Karpas-422 (cell line): ENCODE measurements at regions not wholly inside any gene's neighbourhood (a gene's known extent, or its start where the extent isn't known, plus 50 kb on each side); places are given as distances from the start of the nearest gene placed in this dataset.

Experiments
- DNase-seq: peaks from one replicate; pipeline ENCODE4 v3.0.0-alpha.2; 2015
- H2AFZ ChIP-seq: fragments of 200-600 bp; sonication (generic); 2 replicates; pipeline ENCODE4 v1.6.1; 2014; ENCODE audit warnings: antibody characterized with exemption, low read length, mixed read lengths
- H3K27ac ChIP-seq: fragments of 200-600 bp; sonication (generic); 2 replicates; pipeline ENCODE4 v1.5.1; 2014; ENCODE audit warnings: mild to moderate bottlenecking, low read length, moderate library complexity
- H3K27me3 ChIP-seq: fragments of 200-600 bp; sonication (generic); 2 replicates; pipeline ENCODE4 v1.6.1; 2014; ENCODE audit warnings: low read length, mixed read lengths
- H3K36me3 ChIP-seq: fragments of 200-600 bp; sonication (generic); 2 replicates; pipeline ENCODE4 v1.6.1; 2014; ENCODE audit warnings: low read length, mixed read lengths; ENCODE audit not compliant: insufficient read depth
- H3K4me1 ChIP-seq: fragments of 200-600 bp; sonication (generic); 2 replicates; pipeline ENCODE4 v1.6.1; 2014; ENCODE audit warnings: mild to moderate bottlenecking, low read length, mixed read lengths
- H3K4me2 ChIP-seq: fragments of 200-600 bp; sonication (generic); 2 replicates; pipeline ENCODE4 v1.6.1; 2014; ENCODE audit warnings: low read length, low read depth, mild to moderate bottlenecking; ENCODE audit not compliant: poor library complexity, severe bottlenecking
- H3K4me3 ChIP-seq: fragments of 200-600 bp; sonication (generic); 2 replicates; pipeline ENCODE4 v1.5.1; 2014; ENCODE audit warnings: mild to moderate bottlenecking, antibody characterized with exemption, low read length, mixed read lengths
- H3K79me2 ChIP-seq: fragments of 200-600 bp; sonication (generic); 2 replicates; pipeline ENCODE4 v1.6.1; 2014; ENCODE audit warnings: mild to moderate bottlenecking, low read length, mixed read lengths
- H3K9ac ChIP-seq: fragments of 200-600 bp; sonication (generic); 2 replicates; pipeline ENCODE4 v1.6.0; 2014; ENCODE audit warnings: low read length
- H3K9me2 ChIP-seq: fragments of 200-600 bp; sonication (generic), shearing (Covaris generic); replicated peaks from 2 replicates; pipeline ENCODE4 v1.6.0; 2014; ENCODE audit warnings: mild to moderate bottlenecking, low read length, moderate library complexity; ENCODE audit not compliant: insufficient read depth
- H3K9me3 ChIP-seq: fragments of 300-700, 200-600 bp; sonication (generic); 2 replicates; pipeline ENCODE4 v1.6.1; 2014; ENCODE audit warnings: low read length, mixed read lengths
- H4K20me1 ChIP-seq: fragments of 200-600 bp; sonication (generic); 2 replicates; pipeline ENCODE4 v1.6.1; 2014; ENCODE audit warnings: mild to moderate bottlenecking, antibody characterized with exemption, low read length, low read depth; ENCODE audit not compliant: insufficient read depth

DNA sequence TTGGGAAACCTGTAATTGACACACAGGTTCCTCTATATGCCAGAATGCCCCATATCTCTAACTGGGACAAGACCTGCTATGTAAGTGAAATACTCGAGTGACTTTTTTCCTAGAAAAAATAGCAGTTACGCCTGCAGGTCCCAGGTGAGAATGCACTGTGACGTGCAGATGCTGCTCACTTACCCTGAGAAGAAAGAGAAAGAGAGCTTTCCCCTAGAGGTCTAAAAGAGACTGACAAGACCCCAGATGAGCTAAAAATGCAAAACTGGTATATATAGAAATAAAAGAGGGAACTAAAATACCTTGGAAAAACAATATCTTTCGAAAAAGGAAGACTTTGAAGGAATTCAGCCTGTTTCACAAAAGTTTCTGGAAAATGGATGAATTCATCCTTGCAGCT is 383.0 kb upstream of the DCC start:
- Histone ChIP-seq H3K9ac (no peak overlapping the region), H3K4me1 (no peaks in the 10 kb centered on the region), H3K9me3 (peaks cover 18% of the 10 kb centered on the region), H3K27ac (no peak overlapping the region), H3K36me3 (no peaks in the 10 kb centered on the region), H3K9me2 (no peaks in the 10 kb centered on the region), H2AFZ (no peak overlapping the region), H3K4me3 (no peak overlapping the region), H3K27me3 (no peaks in the 10 kb centered on the region), H3K79me2 (no peaks in the 10 kb centered on the region), H3K4me2 (no peak overlapping the region), H4K20me1 (no peaks in the 10 kb centered on the region)
- no peak for DNase-seq

DNA sequence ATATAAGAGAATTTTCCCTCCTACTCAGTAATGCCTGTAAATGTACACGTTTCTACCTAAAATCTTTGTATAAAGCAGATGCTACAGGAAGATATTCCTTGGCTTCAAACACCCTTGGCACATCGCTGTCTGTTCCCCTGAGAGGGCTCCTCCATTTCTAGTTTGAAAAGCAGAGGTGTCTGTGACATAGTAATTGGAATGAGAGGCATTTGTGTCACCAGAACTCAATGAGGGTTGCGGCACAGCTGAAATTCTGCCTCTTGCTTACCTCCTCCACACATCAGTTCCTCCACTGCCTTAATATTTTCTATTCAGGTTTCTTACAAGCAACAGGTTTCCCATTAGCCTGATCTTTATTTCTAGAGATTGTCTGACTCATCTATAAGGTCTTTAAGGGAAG is 359.9 kb upstream of the DCC start:
- Histone ChIP-seq H4K20me1 (no peaks in the 10 kb centered on the region), H3K27me3 (no peaks in the 10 kb centered on the region), H3K27ac (no peak overlapping the region), H2AFZ (no peak overlapping the region), H3K4me1 (no peaks in the 10 kb centered on the region), H3K4me2 (no peak overlapping the region), H3K9me2 (no peaks in the 10 kb centered on the region), H3K9ac (no peak overlapping the region), H3K9me3 (peaks cover 29% of the 10 kb centered on the region), H3K4me3 (no peak overlapping the region), H3K36me3 (no peaks in the 10 kb centered on the region), H3K79me2 (no peaks in the 10 kb centered on the region)
- DNase-seq, result no peak

DNA sequence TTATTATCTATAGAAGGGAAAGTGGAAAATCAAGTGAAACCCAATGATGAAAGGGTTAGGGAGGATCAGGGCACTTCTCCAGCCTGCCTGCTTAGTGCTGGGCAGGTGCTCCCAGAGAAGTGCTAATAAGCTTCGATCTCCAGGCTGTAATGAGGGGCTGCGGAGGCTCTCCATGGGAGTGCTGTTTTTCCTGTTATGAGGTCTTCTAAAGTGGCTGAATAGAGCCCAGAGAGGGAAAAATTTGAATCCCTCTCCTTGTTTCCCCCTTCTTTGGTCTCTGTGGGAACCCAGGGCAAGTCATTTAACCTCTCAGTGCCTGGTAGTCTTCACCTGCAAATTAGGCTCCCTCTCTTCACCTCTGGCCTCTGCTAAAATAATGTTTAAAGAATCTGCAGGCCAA is 351.7 kb upstream of the DCC start:
- Histone ChIP-seq H3K27me3 (no peaks in the 10 kb centered on the region), H3K4me3 (no peak overlapping the region), H3K4me2 (no peak overlapping the region), H3K4me1 (no peaks in the 10 kb centered on the region), H2AFZ (no peak overlapping the region), H3K27ac (no peak overlapping the region), H4K20me1 (no peaks in the 10 kb centered on the region), H3K9ac (no peak overlapping the region), H3K36me3 (no peaks in the 10 kb centered on the region), H3K79me2 (no peaks in the 10 kb centered on the region), H3K9me3 (peaks cover 21% of the 10 kb centered on the region), H3K9me2 (no peaks in the 10 kb centered on the region)
- DNase-seq, result no peak

DNA sequence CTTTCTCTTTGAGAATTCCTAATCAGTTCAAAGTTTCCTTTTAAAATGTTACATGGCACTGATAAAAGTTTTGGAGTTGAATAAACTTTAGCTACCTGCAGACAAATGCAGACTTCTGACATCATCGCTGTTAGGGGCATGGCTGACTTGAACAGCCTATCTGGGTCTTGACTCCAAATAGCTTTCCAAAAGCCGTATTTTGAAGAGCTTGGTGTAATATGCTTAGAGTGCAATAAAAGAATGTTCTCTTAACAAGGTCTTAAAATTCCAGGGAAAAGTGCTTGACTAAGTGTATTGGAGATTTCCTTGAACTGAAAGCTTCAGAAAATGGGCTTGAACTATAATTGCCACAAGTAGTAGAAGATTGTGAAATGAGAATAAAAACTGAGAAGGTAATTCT is 342.9 kb upstream of the DCC start:
- Histone ChIP-seq H3K27ac (no peak overlapping the region), H4K20me1 (no peaks in the 10 kb centered on the region), H3K9me3 (peaks cover 13% of the 10 kb centered on the region), H2AFZ (no peak overlapping the region), H3K4me1 (no peaks in the 10 kb centered on the region), H3K9ac (no peak overlapping the region), H3K27me3 (no peaks in the 10 kb centered on the region), H3K4me3 (no peak overlapping the region), H3K9me2 (no peaks in the 10 kb centered on the region), H3K36me3 (no peaks in the 10 kb centered on the region), H3K4me2 (no peak overlapping the region), H3K79me2 (no peaks in the 10 kb centered on the region)
- DNase-seq, result no peak

DNA sequence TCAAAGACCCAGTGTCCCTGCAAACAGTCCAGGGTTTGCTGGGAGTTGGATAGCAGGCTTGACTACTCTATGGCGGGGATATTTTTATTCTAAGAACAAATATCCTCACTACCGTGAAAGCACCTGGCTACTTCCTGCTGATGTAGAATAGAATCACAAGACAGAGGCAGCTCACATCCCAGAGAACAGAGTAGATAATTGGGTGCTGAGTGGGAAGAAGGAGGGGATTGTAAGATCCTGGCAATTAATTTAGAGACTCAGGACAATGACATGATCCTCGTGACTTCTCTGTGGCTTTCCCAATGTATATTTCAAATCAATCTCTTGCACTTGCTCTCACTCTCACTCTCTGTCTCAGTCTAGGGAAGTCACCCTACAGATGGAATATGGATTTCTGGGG is 341.9 kb upstream of the DCC start:
- Histone ChIP-seq H3K79me2 (no peaks in the 10 kb centered on the region), H3K4me2 (no peak overlapping the region), H3K9me3 (peaks cover 13% of the 10 kb centered on the region), H3K9ac (no peak overlapping the region), H3K27ac (no peak overlapping the region), H3K36me3 (no peaks in the 10 kb centered on the region), H2AFZ (no peak overlapping the region), H3K9me2 (no peaks in the 10 kb centered on the region), H3K4me1 (no peaks in the 10 kb centered on the region), H3K27me3 (no peaks in the 10 kb centered on the region), H3K4me3 (no peak overlapping the region), H4K20me1 (no peaks in the 10 kb centered on the region)
- no peak for DNase-seq

DNA sequence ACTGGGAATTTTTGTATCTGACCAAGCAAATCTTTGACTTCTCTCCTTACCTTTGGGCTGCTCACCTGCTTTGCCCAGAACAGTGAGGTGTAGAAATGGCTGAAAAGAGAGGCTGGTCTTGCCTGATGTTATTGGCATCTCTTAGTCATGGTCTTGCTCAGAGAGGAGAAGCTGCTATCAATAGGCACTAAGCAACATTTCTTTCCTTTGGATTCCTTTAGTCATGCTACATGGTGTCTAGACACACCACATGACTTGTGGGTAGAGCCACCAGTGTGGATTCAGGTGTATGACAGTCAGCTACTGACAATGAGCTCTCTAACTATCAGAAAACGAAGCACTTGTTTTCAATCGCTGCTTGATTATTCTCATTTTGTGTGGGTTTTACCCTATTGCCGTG is 341.3 kb upstream of the DCC start:
- Histone ChIP-seq H3K9me3 (peaks cover 8% of the 10 kb centered on the region), H3K27ac (no peak overlapping the region), H2AFZ (no peak overlapping the region), H3K4me2 (no peak overlapping the region), H3K9ac (no peak overlapping the region), H3K4me1 (no peaks in the 10 kb centered on the region), H3K27me3 (no peaks in the 10 kb centered on the region), H3K36me3 (no peaks in the 10 kb centered on the region), H4K20me1 (no peaks in the 10 kb centered on the region), H3K4me3 (no peak overlapping the region), H3K79me2 (no peaks in the 10 kb centered on the region), H3K9me2 (no peaks in the 10 kb centered on the region)
- DNase-seq, result no peak

DNA sequence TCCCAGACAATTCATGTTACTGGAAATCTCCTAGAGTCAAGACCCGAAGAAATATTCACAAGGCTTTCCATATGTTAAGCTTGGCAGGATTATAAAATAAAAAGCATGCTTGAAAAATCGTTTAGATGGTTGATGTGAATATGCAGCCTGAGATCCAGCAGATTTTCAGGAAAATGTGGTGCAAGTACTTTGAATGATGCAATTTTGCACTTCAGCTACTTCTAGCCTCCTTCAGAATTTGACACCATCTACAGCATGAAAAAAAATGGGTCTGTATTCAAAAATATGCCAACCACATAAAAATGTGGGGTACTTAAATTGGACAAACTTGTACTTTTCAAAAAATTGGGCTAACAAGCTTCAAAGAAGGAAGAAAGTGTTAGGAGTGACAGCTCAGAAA is 340.6 kb upstream of the DCC start:
- H3K9ac ChIP-seq, result no peak overlapping the region
- no peaks in the 10 kb centered on the region for H3K9me2 ChIP-seq
- no peaks in the 10 kb centered on the region for H3K36me3 ChIP-seq
- H3K4me3 ChIP-seq, result no peak overlapping the region
- no peaks in the 10 kb centered on the region for H3K27me3 ChIP-seq
- no peaks in the 10 kb centered on the region for H3K79me2 ChIP-seq
- no peak overlapping the region for H2AFZ ChIP-seq
- peaks cover 3% of the 10 kb centered on the region for H3K9me3 ChIP-seq
- no peaks in the 10 kb centered on the region for H4K20me1 ChIP-seq
- no peaks in the 10 kb centered on the region for H3K4me1 ChIP-seq
- no peak overlapping the region for H3K27ac ChIP-seq
- no peak overlapping the region for H3K4me2 ChIP-seq
- DNase-seq, result no peak

DNA sequence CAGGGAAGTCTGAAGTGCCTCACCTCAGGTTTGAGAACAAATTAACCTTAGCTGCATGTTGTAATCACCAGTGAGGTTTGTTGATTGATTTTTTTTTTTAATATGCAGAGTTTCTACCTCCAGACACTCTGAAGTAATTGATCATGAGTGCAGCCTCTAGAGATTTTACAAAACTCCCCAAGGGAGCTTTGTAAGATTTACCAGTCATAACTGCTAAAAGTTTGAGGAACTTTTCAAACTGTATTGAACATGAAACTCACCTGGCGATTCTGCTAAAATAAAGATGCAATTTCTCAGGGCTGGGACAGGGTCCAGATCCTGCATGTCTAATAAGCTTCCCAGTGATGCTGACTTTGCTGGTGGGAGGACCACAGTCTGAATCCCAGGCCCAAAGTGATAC is 339.6 kb upstream of the DCC start:
- H3K9me3 ChIP-seq, result peaks cover 3% of the 10 kb centered on the region
- DNase-seq, result no peak
- no peaks in the 10 kb centered on the region for H3K4me1 ChIP-seq
- no peak overlapping the region for H2AFZ ChIP-seq
- no peak overlapping the region for H3K27ac ChIP-seq
- no peak overlapping the region for H3K9ac ChIP-seq
- no peaks in the 10 kb centered on the region for H4K20me1 ChIP-seq
- H3K4me3 ChIP-seq, result no peak overlapping the region
- H3K27me3 ChIP-seq, result no peaks in the 10 kb centered on the region
- no peak overlapping the region for H3K4me2 ChIP-seq
- no peaks in the 10 kb centered on the region for H3K9me2 ChIP-seq
- H3K36me3 ChIP-seq, result no peaks in the 10 kb centered on the region
- H3K79me2 ChIP-seq, result no peaks in the 10 kb centered on the region

DNA sequence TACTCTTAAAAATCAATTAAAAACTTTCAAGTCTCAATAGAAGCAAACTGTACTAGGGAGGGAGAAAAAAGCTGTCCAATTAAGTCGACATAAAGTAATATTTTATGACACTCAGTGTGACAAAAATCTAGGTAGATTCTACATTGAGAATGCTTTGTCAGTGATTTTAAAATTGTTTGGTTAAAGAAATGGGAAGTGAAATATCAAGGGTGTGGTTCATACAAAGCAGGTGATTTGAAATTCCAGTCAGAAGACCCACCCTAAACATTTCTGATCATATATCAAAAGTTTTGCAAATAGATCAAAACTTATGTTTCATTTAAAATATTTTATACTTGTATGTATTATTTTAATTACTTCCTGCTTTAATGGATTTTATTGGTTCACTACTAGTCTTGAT is 338.9 kb upstream of the DCC start:
- Histone ChIP-seq H3K27me3 (no peaks in the 10 kb centered on the region), H3K4me1 (no peaks in the 10 kb centered on the region), H4K20me1 (no peaks in the 10 kb centered on the region), H3K27ac (no peak overlapping the region), H3K79me2 (no peaks in the 10 kb centered on the region), H3K9me2 (no peaks in the 10 kb centered on the region), H2AFZ (no peak overlapping the region), H3K4me2 (no peak overlapping the region), H3K9me3 (peaks cover 3% of the 10 kb centered on the region), H3K4me3 (no peak overlapping the region), H3K9ac (no peak overlapping the region), H3K36me3 (no peaks in the 10 kb centered on the region)
- DNase-seq, result no peak
